ENCODE measurements at regions not wholly inside any gene's neighbourhood (a gene's known extent, or its start where the extent isn't known, plus 50 kb on each side); places are given as distances from the start of the nearest gene placed in this dataset.

GRCh38 chr5:68377733-68378132 is 162.2 kb downstream of the PIK3R1 start:
- no peaks in the 10 kb centered on the region for H3K9me3 ChIP-seq (ENCODE audit: control insufficient read depth, insufficient read depth, low read depth, low read length)
- no peaks in the 10 kb centered on the region for H3K36me3 ChIP-seq (ENCODE audit: control insufficient read depth in 2 of 2, insufficient read depth in 1 of 2, low read length in 2 of 2)
- ChIA-PET POLR2A (no interaction called here), CTCF (no interaction called here)
- H3K4me3 ChIP-seq (ENCODE audit: low read depth, low read length): no peak overlapping the region
- peaks cover 2% of the 10 kb centered on the region; the same call in 1 of the 2 replicates for H3K4me1 ChIP-seq (ENCODE audit: control insufficient read depth, insufficient read depth, low read length)
- no peak for TF ChIP-seq KLF8 (tag by site-specific recombination; IDR thresholded peaks at IDR 0.05)
- TF ChIP-seq ZNF23 (tag by site-specific recombination; IDR thresholded peaks at IDR 0.05; ENCODE audit: borderline replicate concordance): no peak
- TF ChIP-seq ZNF692 (tag by site-specific recombination; IDR thresholded peaks at IDR 0.05): no peak
- TF ChIP-seq ZNF48 (tag by site-specific recombination; IDR thresholded peaks at IDR 0.05): no peak
- no peak for TF ChIP-seq SP7 (tag by site-specific recombination; IDR thresholded peaks at IDR 0.05)
- no peak for TF ChIP-seq ZNF585B (tag by site-specific recombination; IDR thresholded peaks at IDR 0.05)
- no peak overlapping the region for H3K27ac ChIP-seq (ENCODE audit: extremely low read depth, low read depth, low read length)

- Histone ChIP-seq H3K27ac (ENCODE audit: extremely low read depth, low read depth, low read length) (no peak overlapping the region), H3K4me1 (ENCODE audit: control insufficient read depth, insufficient read depth, low read length) (peaks cover 2% of the 10 kb centered on the region; the same call in 1 of the 2 replicates), H3K9me3 (ENCODE audit: control insufficient read depth, insufficient read depth, low read depth, low read length) (no peaks in the 10 kb centered on the region), H3K4me3 (ENCODE audit: low read depth, low read length) (no peak overlapping the region), H3K36me3 (ENCODE audit: control insufficient read depth in 2 of 2, insufficient read depth in 1 of 2, low read length in 2 of 2) (no peaks in the 10 kb centered on the region)
- ChIA-PET POLR2A (no interaction called here), CTCF (interaction anchor here (0.6 to 1.2 kb wide), 2 partner anchors 92 to 607 kb away, joined by 3 to 4 read pairs; no protein-coding TSS in a partner anchor)
- TF ChIP-seq HIC1 (tag by site-specific recombination; IDR thresholded peaks at IDR 0.05): no peak
These were observed 162.8 kb downstream of the PIK3R1 start for GRCh38 chr5:68378204-68378820.

GRCh38 chr5:68379275-68380036 is 163.9 kb downstream of the PIK3R1 start:
- TF ChIP-seq ATF2 (tag by site-specific recombination; IDR thresholded peaks at IDR 0.05; ENCODE audit: low read depth) (no peak), ZNF239 (tag by site-specific recombination; IDR thresholded peaks at IDR 0.05) (no peak), ZNF423 (tag by site-specific recombination; IDR thresholded peaks at IDR 0.05) (no peak), SCRT1 (tag by site-specific recombination; IDR thresholded peaks at IDR 0.05; ENCODE audit: borderline replicate concordance) (no peak), ZBTB8A (tag by site-specific recombination; IDR thresholded peaks at IDR 0.05) (no peak), ZNF26 (tag by site-specific recombination; IDR thresholded peaks at IDR 0.05) (no peak), ZBTB26 (tag by site-specific recombination; optimal IDR thresholded peaks at IDR 0.05) (no peak), ZNF362 (tag by site-specific recombination; IDR thresholded peaks at IDR 0.05) (no peak), ZNF391 (tag by site-specific recombination; IDR thresholded peaks at IDR 0.05; ENCODE audit: borderline replicate concordance, low read depth) (no peak)
- H3K9me3 ChIP-seq (ENCODE audit: control insufficient read depth, insufficient read depth, low read depth, low read length): no peaks in the 10 kb centered on the region
- no peak overlapping the region for H3K27ac ChIP-seq (ENCODE audit: extremely low read depth, low read depth, low read length)
- POLR2A ChIA-PET: interaction anchor here (0.7 kb wide), 1 partner anchor 497 kb away, joined by 4 read pairs; no protein-coding TSS in a partner anchor
- no peaks in the 10 kb centered on the region for H3K36me3 ChIP-seq (ENCODE audit: control insufficient read depth in 2 of 2, insufficient read depth in 1 of 2, low read length in 2 of 2)
- peaks cover 2% of the 10 kb centered on the region; the same call in 1 of the 2 replicates for H3K4me1 ChIP-seq (ENCODE audit: control insufficient read depth, insufficient read depth, low read length)
- CTCF ChIA-PET: interaction anchor here (1.2 kb wide), 1 partner anchor 93 kb away, joined by 4 read pairs; no protein-coding TSS in a partner anchor
- H3K4me3 ChIP-seq (ENCODE audit: low read depth, low read length): no peak overlapping the region
